ENCODE measurements at regions not wholly inside any gene's neighbourhood (a gene's known extent, or its start where the extent isn't known, plus 50 kb on each side); places are given as distances from the start of the nearest gene placed in this dataset.

DNA sequence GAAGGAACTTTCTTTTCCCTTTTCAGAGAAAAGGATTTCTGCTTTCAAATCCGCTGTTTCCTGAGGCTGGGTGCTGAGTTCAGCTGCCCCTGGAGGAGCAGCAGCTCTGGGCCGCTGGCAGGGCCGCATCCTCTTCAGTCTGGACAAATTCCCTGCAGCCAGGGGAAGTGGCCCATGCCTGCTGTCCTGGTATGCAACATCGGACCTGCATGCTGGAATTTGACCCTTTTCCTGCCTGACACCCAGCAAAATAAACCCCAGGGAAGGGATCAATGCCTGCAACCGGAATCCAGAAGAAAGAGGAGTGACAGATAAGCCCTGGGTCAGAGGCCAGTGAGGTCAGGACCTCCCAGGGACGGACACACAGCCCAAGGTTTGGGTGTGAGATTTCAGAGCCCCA is 54.1 kb upstream of the LINC01488 start:
- dilution Hi-C loops (cut with MboI; ENCODE audit: extremely low pct_ligation_motif_present, low sequenced_read_pairs) = no loop called here
- H3K36me3 ChIP-seq (ENCODE audit: control insufficient read depth in 2 of 2, extremely low read depth in 1 of 2, insufficient read depth in 2 of 2, low read length in 2 of 2) = no peaks in the 10 kb centered on the region
- H3K9me3 ChIP-seq (replicated peaks; ENCODE audit: control insufficient read depth, insufficient read depth, low read length) = no peaks in the 10 kb centered on the region
- no peak overlapping the region for H3K9ac ChIP-seq (replicated peaks; ENCODE audit: extremely low read depth, insufficient read depth, low read length)
- no peaks in the 10 kb centered on the region for H3K27me3 ChIP-seq (ENCODE audit: control insufficient read depth in 2 of 2, insufficient read depth in 2 of 2, low read length in 2 of 2)
- no peaks in the 10 kb centered on the region for H3K79me2 ChIP-seq (ENCODE audit: control insufficient read depth, insufficient read depth, low read length)
- CTCF ChIA-PET = no interaction called here
- no peaks in the 10 kb centered on the region for H4K20me1 ChIP-seq (replicated peaks; ENCODE audit: control insufficient read depth, extremely low read depth, insufficient read depth, low read length)
- H3K4me2 ChIP-seq (ENCODE audit: insufficient read depth, low read length) = no peak overlapping the region
- H3K4me3 ChIP-seq (replicated peaks in 1 of 3; ENCODE audit: insufficient read depth in 1 of 3, low read depth in 1 of 3, low read length in 3 of 3) = no peak overlapping the region
- H3K4me1 ChIP-seq (ENCODE audit: control insufficient read depth, extremely low read depth, insufficient read depth, low read length) = no peaks in the 10 kb centered on the region
- BruUV-seq (replicated peaks) = no TSS peak
- H2AFZ ChIP-seq (ENCODE audit: low read depth, low read length) = no peak overlapping the region
- H3K27ac ChIP-seq (ENCODE audit: insufficient read depth, low read depth, low read length) = no peak overlapping the region
- DNase-seq (ENCODE audit: low read depth, low spot score) = no peak
- POLR2A ChIA-PET = no interaction called here
- TF ChIP-seq EZH2 (IDR thresholded peaks at IDR 0.05; ENCODE audit: borderline replicate concordance, low read depth, low read length, severe bottlenecking) = no peak
- TF ChIP-seq JUN (IDR thresholded peaks at IDR 0.05; ENCODE audit: borderline replicate concordance, insufficient read depth, insufficient read length, low read depth) = no peak
- TF ChIP-seq POLR2AphosphoS5 (IDR thresholded peaks at IDR 0.05; ENCODE audit: insufficient read depth, low read depth, low read length) = no peak
- TF ChIP-seq, protein P1, sequence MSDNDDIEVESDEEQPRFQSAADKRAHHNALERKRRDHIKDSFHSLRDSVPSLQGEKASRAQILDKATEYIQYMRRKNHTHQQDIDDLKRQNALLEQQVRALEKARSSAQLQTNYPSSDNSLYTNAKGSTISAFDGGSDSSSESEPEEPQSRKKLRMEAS (IDR thresholded peaks at IDR 0.05; ENCODE audit: insufficient read depth, insufficient read length) = no peak
- no peak for TF ChIP-seq POLR2A (IDR thresholded peaks at IDR 0.05; ENCODE audit: low read depth, low read length)
- TF ChIP-seq MYC (IDR thresholded peaks at IDR 0.05; ENCODE audit: low read depth, low read length) = no peak
- no peak for TF ChIP-seq GATA2 (IDR thresholded peaks at IDR 0.05; ENCODE audit: insufficient read depth, insufficient read length, low read depth, low read length)
- TF ChIP-seq FOS (IDR thresholded peaks at IDR 0.05; ENCODE audit: borderline replicate concordance, insufficient read depth, low read length) = no peak
- TF ChIP-seq, protein P2, sequence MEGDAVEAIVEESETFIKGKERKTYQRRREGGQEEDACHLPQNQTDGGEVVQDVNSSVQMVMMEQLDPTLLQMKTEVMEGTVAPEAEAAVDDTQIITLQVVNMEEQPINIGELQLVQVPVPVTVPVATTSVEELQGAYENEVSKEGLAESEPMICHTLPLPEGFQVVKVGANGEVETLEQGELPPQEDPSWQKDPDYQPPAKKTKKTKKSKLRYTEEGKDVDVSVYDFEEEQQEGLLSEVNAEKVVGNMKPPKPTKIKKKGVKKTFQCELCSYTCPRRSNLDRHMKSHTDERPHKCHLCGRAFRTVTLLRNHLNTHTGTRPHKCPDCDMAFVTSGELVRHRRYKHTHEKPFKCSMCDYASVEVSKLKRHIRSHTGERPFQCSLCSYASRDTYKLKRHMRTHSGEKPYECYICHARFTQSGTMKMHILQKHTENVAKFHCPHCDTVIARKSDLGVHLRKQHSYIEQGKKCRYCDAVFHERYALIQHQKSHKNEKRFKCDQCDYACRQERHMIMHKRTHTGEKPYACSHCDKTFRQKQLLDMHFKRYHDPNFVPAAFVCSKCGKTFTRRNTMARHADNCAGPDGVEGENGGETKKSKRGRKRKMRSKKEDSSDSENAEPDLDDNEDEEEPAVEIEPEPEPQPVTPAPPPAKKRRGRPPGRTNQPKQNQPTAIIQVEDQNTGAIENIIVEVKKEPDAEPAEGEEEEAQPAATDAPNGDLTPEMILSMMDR (IDR thresholded peaks at IDR 0.05; ENCODE audit: extremely low read depth in 1 of 2, insufficient read depth in 1 of 2, low read depth in 1 of 2, low read length in 2 of 2) = no peak
- no peak for FAIRE-seq
- H3K9me1 ChIP-seq (replicated peaks; ENCODE audit: control insufficient read depth, extremely low read depth, insufficient read depth, low read length) = no peaks in the 10 kb centered on the region
- intact Hi-C loops (cut with micrococcal nuclease) = no loop called here
